GM12875 (cell line): ENCODE measurements at regions not wholly inside any gene's neighbourhood (a gene's known extent, or its start where the extent isn't known, plus 50 kb on each side); places are given as distances from the start of the nearest gene placed in this dataset.

ENCODE experiments used
- H3K4me3 ChIP-seq: one replicate; pipeline ENCODE4 v1.5.1; 2011; ENCODE audit warnings: low read depth, low read length, control low read depth
- TF ChIP-seq, protein P1 (sequence below): IDR thresholded peaks from 2 replicates; pipeline ENCODE4 v1.5.1; 2011; ENCODE audit warnings: low read depth, mild to moderate bottlenecking, control low read depth, inconsistent platforms, low read length, moderate library complexity, borderline replicate concordance; ENCODE audit not compliant: insufficient read depth

DNA sequence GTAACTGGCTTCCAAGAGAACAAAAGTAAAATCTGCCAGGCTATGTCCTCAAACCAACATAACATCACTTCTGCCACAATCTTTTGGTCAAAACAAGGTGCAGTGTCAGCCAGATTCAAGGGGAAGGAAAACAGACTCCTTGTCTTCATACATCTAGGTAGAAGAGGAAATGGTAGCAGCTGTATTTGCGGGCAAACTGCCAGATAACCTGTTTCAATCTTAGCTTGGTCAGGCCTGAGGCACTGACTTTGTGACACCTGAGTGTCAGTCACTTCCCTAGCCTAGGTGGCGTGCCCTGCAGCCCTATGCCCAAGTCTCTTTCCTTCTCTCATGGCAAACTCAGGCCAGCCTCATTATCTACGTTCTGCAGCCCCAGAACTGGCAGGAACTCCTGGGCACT, 146.2 kb upstream of the JADE1 start:
- TF ChIP-seq, protein P1, sequence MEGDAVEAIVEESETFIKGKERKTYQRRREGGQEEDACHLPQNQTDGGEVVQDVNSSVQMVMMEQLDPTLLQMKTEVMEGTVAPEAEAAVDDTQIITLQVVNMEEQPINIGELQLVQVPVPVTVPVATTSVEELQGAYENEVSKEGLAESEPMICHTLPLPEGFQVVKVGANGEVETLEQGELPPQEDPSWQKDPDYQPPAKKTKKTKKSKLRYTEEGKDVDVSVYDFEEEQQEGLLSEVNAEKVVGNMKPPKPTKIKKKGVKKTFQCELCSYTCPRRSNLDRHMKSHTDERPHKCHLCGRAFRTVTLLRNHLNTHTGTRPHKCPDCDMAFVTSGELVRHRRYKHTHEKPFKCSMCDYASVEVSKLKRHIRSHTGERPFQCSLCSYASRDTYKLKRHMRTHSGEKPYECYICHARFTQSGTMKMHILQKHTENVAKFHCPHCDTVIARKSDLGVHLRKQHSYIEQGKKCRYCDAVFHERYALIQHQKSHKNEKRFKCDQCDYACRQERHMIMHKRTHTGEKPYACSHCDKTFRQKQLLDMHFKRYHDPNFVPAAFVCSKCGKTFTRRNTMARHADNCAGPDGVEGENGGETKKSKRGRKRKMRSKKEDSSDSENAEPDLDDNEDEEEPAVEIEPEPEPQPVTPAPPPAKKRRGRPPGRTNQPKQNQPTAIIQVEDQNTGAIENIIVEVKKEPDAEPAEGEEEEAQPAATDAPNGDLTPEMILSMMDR, result no peak
- no peak overlapping the region for H3K4me3 ChIP-seq

- TF ChIP-seq, protein P1, result no peak
- H3K4me3 ChIP-seq, result no peak overlapping the region
Measured at GRCh38 chr4:128661479-128661878, 148.0 kb upstream of the JADE1 start.

DNA sequence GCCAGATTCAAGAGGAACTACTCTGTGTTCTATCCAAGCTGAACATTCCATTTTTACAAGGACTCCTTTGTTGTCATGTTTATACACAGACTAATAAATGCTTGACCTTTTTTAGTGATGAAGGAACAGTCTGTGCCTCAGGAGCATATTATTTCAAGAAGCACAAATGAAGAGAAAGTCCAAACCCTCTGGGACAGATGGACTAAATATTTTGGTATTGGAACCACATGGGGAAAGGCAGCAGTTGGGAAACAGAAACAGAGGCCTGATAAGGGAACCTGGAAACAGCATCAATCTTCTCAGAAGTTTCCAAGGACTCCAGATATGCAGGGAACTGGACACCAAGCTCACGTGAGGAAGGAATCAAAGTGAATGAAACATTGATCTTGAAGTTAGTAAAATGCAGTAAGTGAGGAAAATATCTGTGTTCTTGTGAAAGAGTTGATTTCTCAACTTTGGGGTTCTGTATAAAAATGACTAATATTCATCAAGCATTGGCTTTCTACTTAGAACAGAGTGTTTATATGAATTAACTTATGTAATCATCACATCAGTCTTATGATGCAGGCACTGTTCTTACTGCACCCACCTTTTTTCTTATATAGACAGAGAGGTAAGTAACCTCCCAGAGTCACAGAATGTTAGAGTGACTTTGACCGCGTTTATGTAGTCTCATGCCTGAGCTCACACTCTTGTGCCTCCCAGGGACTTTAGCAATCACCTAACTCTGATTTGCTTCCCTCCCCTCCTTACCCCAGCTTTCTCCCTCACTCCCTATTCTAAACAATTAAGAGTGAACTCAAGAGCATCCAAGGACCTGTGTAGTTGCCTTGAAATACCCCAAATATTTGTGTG, 148.9 kb upstream of the JADE1 start:
- TF ChIP-seq, protein P1, result no peak
- no peak overlapping the region for H3K4me3 ChIP-seq

DNA sequence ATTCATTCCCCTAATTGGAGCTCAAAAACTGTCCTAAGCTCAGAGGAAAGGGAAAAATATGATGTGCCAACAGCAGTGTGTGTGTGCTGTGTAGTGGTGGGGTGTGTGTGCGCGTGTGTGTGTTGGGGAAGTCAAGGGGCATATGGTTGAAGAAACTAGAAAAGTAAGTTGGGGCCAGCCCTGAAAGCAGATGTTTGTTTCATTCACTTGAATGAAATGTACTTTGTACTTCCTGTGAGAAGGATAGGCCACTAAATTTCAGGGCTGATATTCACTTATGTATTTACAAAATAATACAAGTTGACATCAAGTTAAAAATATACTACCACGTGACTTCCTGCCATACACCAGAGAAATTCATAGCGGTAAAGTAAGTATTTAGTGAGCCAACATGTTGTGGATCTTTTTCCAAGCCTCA, 151.3 kb upstream of the JADE1 start:
- TF ChIP-seq, protein P1, result no peak
- H3K4me3 ChIP-seq, result no peak overlapping the region

- H3K4me3 ChIP-seq, result no peak overlapping the region
- TF ChIP-seq, protein P1, result no peak
Measured at GRCh38 chr4:128657638-128658037, 151.9 kb upstream of the JADE1 start.

GRCh38 chr4:128654465-128654864, 155.0 kb upstream of the JADE1 start:
- no peak overlapping the region for H3K4me3 ChIP-seq
- TF ChIP-seq, protein P1, result no peak

- TF ChIP-seq, protein P1, result no peak
Measured at GRCh38 chr4:128653527-128654444, 155.7 kb upstream of the JADE1 start.

More at GRCh38 chr4:128653527-128654444, 155.7 kb upstream of the JADE1 start:
- H3K4me3 ChIP-seq, result no peak overlapping the region
